Mammary epithelial cell (primary cell): ENCODE measurements at regions not wholly inside any gene's neighbourhood (a gene's known extent, or its start where the extent isn't known, plus 50 kb on each side); places are given as distances from the start of the nearest gene placed in this dataset.

Source experiments
- EZH2 ChIP-seq: IDR thresholded peaks from 2 replicates; pipeline ENCODE4 v1.6.1; 2012; ENCODE audit warnings: low read length, inconsistent platforms, borderline replicate concordance
- TF ChIP-seq, protein P1 (sequence below), 2 donors: IDR thresholded peaks in 1 of 2; conservative IDR thresholded peaks in 1 of 2; 2 replicates each; pipeline ENCODE4 v1.5.1; 2011 to 2012; ENCODE audit warnings: inconsistent platforms in 2 of 2, low read length in 2 of 2, mild to moderate bottlenecking in 2 of 2, control low read depth in 1 of 2, low read depth in 1 of 2; ENCODE audit not compliant: insufficient read depth in 1 of 2; ENCODE audit errors: extremely low read depth in 1 of 2

- TF ChIP-seq, protein P1, sequence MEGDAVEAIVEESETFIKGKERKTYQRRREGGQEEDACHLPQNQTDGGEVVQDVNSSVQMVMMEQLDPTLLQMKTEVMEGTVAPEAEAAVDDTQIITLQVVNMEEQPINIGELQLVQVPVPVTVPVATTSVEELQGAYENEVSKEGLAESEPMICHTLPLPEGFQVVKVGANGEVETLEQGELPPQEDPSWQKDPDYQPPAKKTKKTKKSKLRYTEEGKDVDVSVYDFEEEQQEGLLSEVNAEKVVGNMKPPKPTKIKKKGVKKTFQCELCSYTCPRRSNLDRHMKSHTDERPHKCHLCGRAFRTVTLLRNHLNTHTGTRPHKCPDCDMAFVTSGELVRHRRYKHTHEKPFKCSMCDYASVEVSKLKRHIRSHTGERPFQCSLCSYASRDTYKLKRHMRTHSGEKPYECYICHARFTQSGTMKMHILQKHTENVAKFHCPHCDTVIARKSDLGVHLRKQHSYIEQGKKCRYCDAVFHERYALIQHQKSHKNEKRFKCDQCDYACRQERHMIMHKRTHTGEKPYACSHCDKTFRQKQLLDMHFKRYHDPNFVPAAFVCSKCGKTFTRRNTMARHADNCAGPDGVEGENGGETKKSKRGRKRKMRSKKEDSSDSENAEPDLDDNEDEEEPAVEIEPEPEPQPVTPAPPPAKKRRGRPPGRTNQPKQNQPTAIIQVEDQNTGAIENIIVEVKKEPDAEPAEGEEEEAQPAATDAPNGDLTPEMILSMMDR (conservative IDR thresholded peaks at IDR 0.05 in 1 of 2, IDR thresholded peaks at IDR 0.05 in 1 of 2; ENCODE audit: extremely low read depth in 1 of 2, insufficient read depth in 1 of 2, low read depth in 1 of 2, low read length in 2 of 2), result no peak
- TF ChIP-seq EZH2, result no peak
Measured at GRCh38 chr18:31241425-31241824, 76.5 kb upstream of the DSG1 start.
